LNCaP clone FGC (cell line): ENCODE measurements at regions not wholly inside any gene's neighbourhood (a gene's known extent, or its start where the extent isn't known, plus 50 kb on each side); places are given as distances from the start of the nearest gene placed in this dataset.

Experiments
- DNase-seq: peaks from one replicate; pipeline ENCODE4 v3.0.0-alpha.2; 2011; ENCODE audit warnings: low read depth
- H3K4me3 ChIP-seq: 2 replicates; pipeline ENCODE4 v1.5.1; 2011; ENCODE audit warnings: mild to moderate bottlenecking, low read depth, low read length, control low read depth
- CTCF ChIP-seq: IDR thresholded peaks from 2 replicates; pipeline ENCODE4 v1.5.1; 2012; ENCODE audit warnings: mild to moderate bottlenecking; ENCODE audit not compliant: control insufficient read depth, insufficient read depth; ENCODE audit errors: extremely low read depth

GRCh38 chr1:98086796-98087441 is 166.1 kb upstream of the DPYD start:
- no peak for TF ChIP-seq CTCF
- DNase-seq = peak; percentile 58
- H3K4me3 ChIP-seq = no peak overlapping the region

- no peak for TF ChIP-seq CTCF
- DNase-seq = no peak
- H3K4me3 ChIP-seq = no peak overlapping the region
Measured at GRCh38 chr1:98086156-98086555, 165.3 kb upstream of the DPYD start.

GRCh38 chr1:98084188-98084587 is 163.4 kb upstream of the DPYD start:
- no peak for DNase-seq
- H3K4me3 ChIP-seq = no peak overlapping the region
- no peak for TF ChIP-seq CTCF

DNA sequence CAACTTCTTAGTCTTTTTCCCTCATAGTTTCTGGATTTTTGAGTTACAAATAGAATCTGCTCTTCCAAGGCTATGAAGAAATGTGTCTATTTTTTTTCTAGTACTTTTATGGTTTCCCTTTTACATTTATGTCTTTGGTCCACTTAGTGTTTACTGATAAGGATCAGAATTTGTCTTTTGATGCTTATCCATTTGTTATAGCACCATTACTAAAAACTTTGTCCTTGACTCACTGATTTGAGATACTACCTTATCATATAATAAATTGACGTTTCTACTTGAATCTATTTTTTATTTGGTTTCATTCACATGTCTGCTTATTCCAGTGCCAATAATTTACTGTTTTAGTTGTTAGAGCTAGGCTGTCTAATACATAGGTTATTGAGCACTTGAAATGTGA is 161.1 kb upstream of the DPYD start:
- DNase-seq = no peak
- no peak for TF ChIP-seq CTCF
- no peak overlapping the region for H3K4me3 ChIP-seq

DNA sequence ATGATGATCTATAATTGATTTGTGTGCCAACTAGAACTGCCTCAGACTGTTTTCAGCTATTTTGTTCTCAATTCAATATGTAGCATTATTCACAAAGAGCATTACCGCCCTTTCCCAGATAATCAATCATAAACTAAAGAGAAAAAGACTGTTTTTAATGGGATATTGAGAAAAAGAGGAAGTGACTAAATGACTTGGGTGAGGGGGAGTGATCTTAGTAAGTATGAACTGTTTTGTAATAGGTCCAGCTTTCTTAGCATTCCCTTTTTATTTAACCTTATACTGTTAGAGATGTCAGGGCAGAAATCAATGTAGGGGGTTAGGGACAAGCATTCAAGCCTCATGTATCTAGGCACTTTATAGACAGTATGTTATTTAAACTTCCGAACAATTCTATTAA is 157.8 kb upstream of the DPYD start:
- no peak overlapping the region for H3K4me3 ChIP-seq
- no peak for DNase-seq
- TF ChIP-seq CTCF = no peak

GRCh38 chr1:98077691-98078090 is 156.9 kb upstream of the DPYD start:
- TF ChIP-seq CTCF = no peak

DNA sequence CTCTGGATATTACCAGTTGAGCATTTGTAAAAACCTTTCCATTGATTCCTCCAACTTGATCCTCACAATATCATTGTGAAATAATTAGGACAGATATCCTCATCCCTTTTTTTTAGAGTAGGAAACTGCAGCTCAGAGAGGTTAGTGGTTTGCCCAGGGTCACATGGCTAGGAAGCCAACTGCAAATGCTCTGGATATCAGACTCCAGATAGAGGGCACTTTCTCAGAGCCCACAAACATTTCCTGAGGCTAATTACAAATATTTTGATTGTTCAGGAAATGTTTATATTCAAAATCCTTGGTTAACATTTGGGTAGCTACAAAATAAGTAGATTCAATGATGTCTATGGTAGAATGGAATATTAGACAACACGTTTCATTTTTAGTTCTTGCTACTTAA is 154.8 kb upstream of the DPYD start:
- no peak for DNase-seq
- no peak for TF ChIP-seq CTCF
- no peak overlapping the region for H3K4me3 ChIP-seq

More at GRCh38 chr1:98077691-98078090, 156.9 kb upstream of the DPYD start:
- H3K4me3 ChIP-seq = no peak overlapping the region
- no peak for DNase-seq
